NOMO-1 treated with DMSO at 0.1 percent for 48 hours (cell line): ENCODE measurements at regions not wholly inside any gene's neighbourhood (a gene's known extent, or its start where the extent isn't known, plus 50 kb on each side); places are given as distances from the start of the nearest gene placed in this dataset.
"Not testable (repeated sequence)": the region's sequence is repeated elsewhere in the genome, so short reads cannot be mapped to it uniquely, and the experiment has no call there.

Experiments used
- DNase-seq: peaks from one replicate; lab custom pipeline; 2025; ENCODE audit not compliant: unreplicated experiment; lab: John Stamatoyannopoulos, UW

DNA sequence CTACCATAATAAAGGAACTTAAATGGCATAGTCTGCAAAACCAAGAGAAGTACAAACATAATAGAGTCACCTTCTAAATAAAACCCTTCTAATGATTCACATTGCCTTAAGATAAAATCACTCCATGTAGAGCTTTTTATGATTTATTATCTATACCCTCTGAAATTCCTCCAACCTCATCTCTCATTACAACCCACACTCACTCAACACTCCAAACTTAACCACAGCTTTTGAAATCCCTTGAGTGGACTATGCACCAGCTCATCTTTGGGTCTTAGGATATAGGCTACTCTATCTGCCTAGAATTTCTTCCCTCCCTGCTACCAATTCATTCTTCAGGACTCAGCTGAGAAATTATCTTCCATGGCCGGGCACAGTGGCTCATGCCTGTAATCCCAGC lies 122.5 kb downstream of the CETN3 start:
- DNase-seq: no peak

DNA sequence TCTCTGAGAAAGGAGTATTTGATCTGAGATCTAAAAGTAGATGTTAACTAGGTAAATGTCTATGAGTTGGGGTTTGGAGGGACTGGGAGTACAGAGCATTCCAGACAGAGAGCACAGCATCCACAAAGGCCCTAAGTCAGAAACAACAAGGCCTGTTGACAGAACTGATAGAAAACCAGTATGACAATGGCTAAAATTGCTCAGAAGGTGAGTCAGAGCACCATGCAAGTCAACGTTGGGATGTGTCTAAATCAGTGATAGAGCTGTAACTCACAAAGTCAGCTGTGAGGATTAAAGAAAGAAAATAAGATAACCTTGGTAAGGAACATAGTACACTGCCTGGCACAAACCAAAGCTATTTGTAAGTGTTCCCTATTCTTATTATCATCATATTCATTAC lies 124.0 kb downstream of the CETN3 start:
- DNase-seq: no peak

DNA sequence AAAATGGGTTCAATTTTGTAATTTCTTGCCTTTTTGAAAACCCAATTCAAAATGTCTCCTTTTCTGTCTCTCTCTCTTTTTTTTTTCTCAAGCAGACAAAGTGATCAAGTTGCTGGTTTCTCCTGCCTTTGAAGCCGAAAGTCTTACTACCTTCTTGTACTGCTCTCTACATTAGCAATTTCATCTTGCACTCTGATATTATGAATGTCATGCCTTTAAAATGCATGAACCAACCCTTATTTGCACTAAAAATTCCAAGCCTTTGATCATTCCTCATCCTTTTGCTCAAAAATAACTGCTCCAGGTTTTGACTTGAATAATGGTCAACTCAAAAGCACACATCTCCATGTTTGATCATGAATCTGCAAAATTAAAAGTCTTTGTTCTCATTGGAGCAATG lies 125.2 kb downstream of the CETN3 start:
- no peak for DNase-seq

DNA sequence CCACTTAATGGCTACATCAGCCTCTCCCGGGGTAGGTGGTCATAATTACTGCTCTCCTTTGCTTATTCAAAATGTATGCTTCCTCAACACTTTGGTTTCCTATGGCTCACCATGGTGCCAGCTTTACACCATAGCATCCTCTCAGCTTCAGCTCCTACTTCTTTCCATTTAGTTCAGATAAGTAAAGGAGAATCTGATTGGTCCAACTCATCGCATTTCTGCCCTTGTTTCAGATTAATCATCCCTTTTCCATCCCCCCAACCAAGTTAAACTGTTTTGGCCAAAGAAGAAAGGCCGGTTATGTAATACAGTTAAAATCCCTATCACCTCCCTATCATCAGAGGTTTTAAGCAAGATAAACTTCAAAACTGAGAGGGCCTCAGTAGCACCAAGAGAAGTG lies 130.5 kb downstream of the CETN3 start:
- DNase-seq: no peak

DNA sequence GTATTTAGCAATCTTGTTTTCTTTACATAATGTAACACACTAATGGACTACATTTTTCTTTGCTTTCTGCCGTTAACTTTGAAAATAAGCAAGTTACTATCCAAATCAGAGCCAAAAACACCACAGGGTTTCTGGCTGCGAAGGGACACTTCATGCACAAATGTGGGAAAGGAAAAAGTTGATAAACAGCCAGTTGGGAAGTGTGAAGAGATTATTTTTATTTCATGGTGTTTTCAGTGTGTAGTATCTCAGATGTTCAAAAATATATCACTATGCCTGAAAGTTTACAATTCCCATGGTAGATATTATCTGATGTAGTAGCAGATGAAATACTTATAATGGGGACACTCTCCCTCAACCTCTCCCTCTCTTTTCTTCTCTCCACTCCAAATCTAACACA lies 135.3 kb downstream of the CETN3 start:
- no peak for DNase-seq

DNA sequence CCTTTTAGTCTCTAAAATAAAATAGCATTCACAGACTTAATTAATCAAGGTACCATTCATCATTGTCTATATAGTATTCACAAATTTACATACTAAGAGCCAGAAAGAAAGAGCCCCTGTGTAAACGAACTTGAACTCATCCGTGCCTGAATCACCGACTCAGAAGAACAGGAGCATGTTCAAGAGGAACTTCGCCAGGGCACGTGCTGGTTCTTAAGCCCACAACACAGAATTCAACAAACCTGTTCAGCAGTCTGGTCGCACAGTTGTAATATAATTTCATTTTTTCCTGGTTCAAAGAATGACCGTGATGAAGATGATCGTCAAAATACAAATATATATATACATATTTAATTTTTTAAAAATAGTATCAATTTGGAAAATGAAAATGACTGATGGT lies 141.9 kb downstream of the CETN3 start:
- DNase-seq: no peak

DNA sequence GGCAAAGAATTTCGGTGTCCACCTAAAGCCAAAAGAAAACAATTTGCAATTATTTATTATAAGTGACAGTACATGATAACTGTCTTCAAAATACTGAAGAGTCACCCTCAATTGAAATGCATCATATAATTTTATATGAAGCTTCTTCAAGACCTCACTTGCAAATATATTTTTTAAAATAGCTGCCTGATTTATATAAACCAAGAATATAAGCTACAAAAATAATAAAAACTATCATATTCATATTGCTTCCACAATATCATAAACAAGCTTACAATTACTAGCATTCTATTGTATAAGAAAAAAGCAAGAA lies 144.1 kb downstream of the CETN3 start:
- no peak for DNase-seq

DNA sequence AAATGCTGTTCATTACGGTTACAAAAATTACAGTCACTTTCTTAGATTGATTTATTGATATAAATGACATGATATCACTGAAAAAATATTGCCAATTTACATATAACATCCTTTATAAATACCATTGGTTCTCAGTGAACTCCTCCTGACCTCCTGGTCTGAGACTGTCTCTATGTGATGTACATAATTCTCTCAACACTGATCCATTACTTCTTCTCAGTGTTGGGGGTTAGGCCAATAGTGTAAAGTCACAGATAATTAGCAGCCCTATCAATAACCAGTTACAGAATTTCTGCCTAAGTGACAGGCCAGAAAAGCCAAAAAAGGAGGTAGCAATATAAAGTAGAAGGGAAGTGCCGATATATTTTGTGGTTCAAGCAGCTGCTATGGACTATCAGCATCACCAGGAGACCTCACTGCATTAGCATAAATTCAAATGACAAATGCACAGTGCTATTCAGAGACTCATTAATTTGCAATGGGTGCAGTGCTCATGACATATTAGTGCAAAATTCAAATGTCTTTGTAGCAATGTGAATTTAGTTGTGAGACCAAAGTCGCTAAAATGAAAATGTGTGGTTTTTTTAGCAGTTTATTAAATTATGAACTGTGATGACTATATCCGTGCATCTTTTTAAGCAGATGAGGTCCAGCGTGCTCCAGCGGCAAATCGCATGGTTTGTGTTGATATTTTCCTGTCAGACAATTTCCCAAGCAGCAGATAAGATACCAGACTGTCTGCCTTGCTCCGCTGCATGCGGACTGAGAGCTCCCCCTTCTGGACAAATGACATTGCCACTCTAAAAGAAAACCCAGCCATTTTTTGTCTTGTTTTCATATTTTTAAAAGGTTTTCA lies 144.6 kb downstream of the CETN3 start:
- DNase-seq: peak; percentile 59

DNA sequence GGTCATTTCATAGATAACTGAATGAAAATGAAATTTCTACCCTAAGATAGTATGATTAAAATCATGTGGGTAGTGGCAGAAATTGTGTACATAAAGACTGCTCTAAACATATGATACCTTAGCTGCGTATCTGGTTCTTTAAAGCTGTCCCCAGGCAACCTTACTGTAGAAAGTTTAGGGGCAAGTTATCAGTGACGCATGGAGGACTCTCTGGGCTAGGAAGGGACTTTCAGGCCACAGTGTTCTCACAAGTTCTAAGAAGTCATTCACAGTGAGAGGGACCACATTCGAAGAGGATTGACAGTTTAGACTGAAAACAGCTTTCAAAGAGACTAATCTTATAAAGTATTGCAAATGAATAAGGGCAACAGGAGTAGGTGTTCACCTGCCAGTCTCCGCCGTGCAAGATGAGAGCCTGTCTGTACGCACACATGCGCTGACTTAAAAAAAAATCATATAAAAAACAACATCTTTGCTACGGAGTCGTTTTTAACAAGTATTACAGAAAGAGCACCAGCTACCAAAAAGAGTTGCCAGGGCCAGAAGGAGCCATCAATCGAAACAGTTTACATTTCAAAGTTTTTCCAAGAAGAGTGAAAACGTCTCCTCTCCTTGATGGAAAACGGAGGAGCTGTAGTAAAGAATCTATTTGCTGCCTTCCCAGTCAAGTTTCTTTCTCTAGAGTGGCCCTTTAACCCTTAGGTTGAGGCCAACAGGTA lies 146.3 kb downstream of the CETN3 start:
- no peak for DNase-seq

DNA sequence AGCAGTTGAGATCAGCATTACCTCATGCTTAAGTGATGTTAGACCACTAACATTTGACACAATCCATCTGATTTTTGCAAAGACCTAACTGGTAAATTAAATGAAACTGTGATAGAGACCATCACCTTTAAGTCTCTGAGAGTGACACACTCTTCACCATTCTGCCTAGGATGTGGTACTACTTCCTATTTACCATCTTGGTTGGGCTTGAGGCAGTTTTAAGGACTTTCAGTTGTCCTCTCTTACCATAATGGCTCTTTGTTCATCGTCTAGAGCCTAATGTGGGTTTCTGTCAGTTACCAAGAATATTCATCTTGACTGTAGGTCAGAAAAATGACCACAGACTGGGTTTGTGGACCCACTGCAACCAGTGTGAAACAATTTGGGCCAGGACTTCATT lies 158.1 kb downstream of the CETN3 start:
- no peak for DNase-seq

DNA sequence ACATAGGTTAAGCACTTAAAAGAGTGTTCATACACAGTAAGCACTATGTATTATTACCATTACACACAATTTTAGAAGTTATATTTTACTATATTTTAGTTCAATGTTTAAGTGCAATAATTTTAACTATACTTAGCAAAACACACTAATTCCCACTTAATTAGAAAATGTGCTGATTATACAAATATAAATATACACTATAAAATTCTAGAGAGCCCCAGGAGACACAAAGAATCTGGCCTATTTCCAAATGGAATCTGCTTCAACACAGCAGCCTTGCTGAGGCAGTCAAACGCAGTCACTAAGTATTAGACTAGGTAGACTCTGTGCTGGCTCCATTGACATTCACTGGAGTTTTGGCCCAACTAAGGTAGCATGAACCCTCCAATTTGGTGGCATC lies 160.9 kb downstream of the CETN3 start:
- no peak for DNase-seq

DNA sequence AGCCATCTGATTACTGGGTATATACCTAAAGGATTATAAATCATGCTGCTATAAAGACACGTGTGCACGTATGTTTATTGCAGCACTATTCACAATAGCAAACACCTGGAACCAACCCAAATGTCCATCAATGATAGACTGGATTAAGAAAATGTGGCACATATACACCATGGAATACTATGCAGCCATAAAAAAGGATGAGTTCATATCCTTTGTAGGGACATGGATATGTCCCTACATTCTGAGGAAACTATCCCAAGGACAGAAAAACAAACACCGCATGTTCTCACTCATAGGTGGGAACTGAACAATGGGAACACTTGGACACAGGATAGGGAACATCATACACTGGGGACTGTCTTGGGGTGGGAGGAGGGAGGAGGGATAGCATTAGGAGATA lies 165.7 kb downstream of the CETN3 start:
- not testable (repeated sequence) for DNase-seq

DNA sequence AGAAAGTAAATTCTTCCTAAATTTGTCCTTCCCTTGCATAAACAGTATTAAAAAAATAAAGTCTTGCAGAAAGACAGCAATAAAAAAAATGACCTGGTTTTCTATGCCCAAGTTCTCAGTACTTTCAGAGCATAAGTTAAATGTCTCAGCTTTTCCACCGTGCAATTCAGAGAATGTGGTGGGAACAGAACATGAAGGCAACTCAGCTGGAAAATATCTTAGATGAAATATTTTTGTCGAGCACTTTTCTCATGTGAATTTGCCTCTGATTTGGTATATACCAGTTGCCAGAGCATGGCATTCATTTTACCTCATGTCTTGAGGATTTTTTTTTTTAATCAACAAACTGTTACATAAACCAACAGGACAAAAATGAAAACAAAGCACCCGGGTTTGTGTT lies 176.1 kb downstream of the CETN3 start:
- no peak for DNase-seq

DNA sequence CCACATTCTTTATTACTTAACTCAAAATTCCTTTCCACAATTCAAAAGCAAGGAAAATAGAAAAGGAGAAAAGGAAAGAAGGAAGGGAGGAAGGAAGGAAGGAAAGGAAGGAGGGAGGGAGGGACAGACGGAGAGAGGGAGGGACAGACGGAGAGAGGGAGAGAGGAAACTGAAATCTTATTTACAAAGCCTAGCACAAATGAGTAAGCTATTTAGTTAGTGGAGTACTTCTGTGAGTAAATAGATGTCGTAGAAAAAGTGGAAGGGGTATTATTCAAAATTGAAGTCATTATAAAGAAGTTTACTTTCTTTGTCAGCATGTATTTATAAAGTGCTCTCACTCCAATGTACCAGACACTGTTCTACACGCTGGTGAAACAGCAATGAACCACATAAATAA lies 177.9 kb downstream of the CETN3 start:
- no peak for DNase-seq

DNA sequence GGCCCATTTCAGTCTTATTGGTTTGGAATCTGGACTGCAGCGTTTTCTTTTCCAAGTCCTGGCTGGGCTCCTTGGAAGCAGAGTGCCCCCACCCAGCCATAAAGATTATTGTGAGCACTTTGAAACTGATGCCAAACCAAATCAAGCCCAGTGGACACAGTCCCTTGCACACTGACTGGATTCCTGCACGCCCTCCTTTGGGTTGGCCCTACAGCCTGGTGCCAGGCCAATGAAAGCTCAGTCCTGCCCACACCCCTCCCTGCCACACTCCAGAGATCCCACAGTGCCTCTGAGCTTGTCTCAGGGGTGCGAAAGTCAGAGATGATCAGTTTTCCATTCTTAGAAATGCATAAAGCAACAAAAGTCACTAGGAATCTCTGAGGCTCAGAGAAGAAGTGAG lies 181.9 kb downstream of the CETN3 start:
- DNase-seq: no peak

DNA sequence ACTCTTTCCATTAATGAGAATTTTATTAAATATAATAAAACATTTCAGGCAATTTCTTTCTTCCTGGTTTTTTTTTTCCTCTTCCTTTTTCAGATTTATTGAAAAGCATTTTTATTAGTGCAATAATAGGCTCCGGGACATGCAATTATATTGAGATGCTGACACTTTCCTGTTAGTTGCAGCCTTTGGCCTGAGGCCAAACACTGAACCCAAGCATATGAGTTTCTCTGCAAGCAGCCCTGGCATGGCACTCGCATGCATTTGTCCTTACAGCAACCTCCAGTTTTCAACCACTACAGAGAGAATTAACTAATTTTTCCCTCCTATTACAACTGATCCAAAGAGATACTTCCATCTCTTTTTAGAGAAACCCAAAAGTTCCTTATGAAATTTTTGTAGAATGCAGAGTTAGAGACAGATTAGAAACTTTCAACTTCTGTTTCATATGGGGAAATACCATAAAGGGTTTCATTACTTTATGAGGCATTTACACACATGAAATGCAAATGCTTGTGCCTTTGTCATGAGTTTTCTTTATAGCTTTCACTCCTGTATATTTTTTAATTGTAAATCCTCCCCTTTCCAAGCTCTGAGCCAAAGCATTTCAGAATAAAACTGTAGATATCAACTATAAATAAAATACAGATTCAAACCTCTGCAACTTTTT lies 183.0 kb downstream of the CETN3 start:
- no peak for DNase-seq

DNA sequence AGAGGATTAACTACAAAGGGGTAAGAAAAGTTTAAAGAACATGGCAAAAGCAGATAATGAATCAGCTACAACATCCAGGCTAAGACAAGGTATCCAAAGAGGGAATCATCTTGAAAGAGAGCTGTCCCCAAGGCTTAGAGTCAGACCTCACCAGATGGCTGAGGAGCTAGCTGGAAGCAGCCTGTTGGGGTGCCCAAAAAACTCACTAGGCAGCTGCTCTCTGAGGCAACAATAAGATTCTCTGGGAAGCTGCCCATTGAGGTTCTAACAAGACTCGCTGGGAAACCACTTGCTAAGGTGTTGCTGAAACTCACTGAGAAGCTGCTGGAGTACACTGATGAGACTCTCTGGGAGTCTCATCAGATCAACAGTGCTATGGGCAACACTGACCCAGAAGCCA lies 185.2 kb downstream of the CETN3 start:
- DNase-seq: no peak

DNA sequence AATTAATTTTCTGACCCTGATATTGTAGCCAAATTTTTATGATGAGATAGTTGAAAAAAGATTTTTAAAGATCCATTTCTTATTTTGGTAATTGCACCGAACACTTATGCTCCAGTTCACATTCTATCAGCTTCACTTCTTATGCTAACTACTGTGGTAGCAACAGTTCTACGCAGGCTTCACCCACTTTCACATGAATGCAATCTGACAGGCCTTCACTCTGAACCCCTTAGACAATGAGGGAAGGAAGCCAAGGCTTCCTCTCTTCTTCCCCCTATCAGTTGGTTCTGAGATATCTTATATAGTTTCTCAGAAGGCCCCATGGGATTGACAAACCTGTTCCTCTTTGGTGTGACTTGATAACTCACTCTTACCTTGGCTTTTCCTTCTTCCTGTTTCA lies 185.8 kb downstream of the CETN3 start:
- no peak for DNase-seq

DNA sequence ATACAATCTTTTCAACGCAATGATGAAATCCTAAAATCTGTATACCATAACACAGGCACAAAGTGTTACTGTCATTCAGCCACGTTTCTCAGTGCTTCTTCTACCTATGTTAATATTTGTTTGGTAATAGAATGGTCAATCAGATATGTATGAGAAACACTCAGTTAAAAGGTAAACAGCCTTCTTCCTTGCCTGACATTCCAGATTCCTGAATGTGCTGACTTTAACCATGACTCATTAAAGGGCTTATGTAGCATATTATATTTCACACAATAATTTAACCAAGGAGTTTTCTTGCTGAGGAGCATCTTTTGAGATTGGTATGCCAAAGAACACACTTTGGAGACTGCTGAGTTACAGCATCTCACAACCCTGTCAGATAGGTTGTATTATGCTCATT lies 187.6 kb downstream of the CETN3 start:
- no peak for DNase-seq

DNA sequence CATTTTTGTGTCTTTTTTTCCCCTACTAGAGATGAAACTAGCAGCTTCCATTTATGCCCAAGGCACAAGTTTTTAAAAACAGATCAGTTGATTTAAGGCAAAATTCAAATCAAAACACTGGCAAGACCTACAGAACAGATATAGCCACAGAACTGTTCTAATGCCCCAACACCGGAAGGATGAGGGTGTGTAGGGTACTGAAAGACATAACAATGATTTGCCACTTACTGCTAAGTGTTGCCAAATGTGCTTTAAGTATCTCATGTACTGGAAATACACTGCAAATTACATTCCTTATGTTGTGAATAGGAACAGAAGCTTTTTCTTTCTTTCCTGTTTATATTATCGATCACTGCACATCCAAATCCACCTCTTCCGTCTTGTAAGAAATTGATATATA lies 189.0 kb downstream of the CETN3 start:
- DNase-seq: no peak

DNA sequence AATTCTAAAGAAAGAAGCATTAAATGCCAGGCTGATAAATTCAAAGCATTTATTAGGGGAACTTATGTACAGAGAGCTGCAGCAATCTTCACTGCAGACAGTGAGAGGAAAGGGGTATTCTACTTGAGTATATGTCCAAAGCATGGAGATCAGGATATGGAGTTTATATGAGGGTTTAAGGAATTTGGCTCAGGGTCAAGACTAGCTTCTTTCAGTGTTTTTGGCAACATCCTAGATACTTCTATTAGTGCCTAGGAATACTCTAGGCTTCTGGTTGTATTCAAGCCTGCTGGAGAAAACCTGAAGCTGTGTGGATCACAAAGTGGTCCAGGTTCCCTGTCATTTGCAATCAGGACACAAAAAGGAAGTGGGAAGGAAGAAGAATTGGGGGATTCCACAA lies 194.6 kb downstream of the CETN3 start:
- DNase-seq: no peak

DNA sequence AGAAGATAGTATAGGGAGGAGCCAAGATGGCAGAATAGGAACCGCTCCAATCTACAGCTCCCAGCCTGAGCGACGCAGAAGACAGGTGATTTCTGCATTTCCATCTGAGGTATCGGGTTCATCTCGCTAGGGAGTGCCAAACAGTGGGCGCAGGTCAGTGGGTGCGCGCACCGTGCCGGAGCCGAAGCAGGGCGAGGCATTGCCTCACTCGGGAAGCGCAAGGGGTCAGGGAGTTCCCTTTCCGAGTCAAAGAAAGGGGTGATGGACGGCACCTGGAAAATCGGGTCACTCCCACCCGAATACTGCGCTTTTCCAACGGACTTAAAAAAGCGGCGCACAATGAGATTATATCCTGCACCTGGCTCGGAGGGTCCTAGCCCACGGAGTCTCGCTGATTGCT lies 201.2 kb downstream of the CETN3 start:
- DNase-seq: not testable (repeated sequence)
